ENCODE measurements at regions not wholly inside any gene's neighbourhood (a gene's known extent, or its start where the extent isn't known, plus 50 kb on each side); places are given as distances from the start of the nearest gene placed in this dataset.

DNA sequence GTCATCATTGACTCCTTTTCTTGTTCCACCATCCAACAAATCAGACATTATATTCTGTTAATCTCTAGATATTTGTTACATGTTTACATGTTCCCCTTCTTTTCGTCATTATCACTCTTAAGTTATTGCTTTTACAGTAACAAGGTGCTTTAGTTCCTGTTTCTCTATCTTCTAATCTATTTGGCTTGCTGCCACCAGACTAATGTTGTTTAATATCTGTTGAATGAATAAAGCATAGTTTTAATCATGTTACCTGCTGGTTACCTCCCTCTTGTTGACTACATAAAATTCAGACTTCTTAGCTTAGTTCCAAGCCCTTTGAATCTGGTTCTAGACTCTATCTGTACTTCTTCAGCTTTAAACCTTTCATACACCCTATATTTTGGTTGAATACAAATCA, 129.8 kb upstream of the TRIM2 start:
- H3K4me3 Mint-ChIP-seq: no peak overlapping the region
- Histone ChIP-seq H3K27me3 (no peaks in the 10 kb centered on the region), H3K9ac (no peak overlapping the region), H3K4me1 (peaks cover 31% of the 10 kb centered on the region), H3K9me3 (ENCODE audit: low read depth) (no peaks in the 10 kb centered on the region), H3K79me2 (ENCODE audit: low read depth) (no peaks in the 10 kb centered on the region), H3K4me3 (no peak overlapping the region), H3F3A (ENCODE audit: low read depth) (peaks cover 18% of the 10 kb centered on the region), H3K4me2 (no peak overlapping the region), H3K36me3 (no peaks in the 10 kb centered on the region), H3K27ac (no peak overlapping the region), H4K20me1 (ENCODE audit: low read depth) (no peaks in the 10 kb centered on the region), H2AFZ (replicated peaks) (no peak overlapping the region)
- H3K27me3 Mint-ChIP-seq (ENCODE audit: insufficient read depth, low read depth): peaks cover 11% of the 10 kb centered on the region
- H3K36me3 Mint-ChIP-seq: peaks cover 2% of the 10 kb centered on the region
- TF ChIP-seq EZH2phosphoT487 (IDR thresholded peaks at IDR 0.05) (no peak), EZH2 (IDR thresholded peaks at IDR 0.05) (no peak), CTCF (IDR thresholded peaks at IDR 0.05) (no peak)
- H3K9me3 Mint-ChIP-seq: peaks cover 10% of the 10 kb centered on the region
- no peak overlapping the region for H3K27ac Mint-ChIP-seq
- no peak for DNase-seq (ENCODE audit: low spot score)
- H3K4me1 Mint-ChIP-seq: peaks cover 15% of the 10 kb centered on the region

GRCh38 chr4:153074936-153075630, 129.2 kb upstream of the TRIM2 start:
- Mint-ChIP-seq H3K4me3 (no peak overlapping the region), H3K36me3 (peaks cover 2% of the 10 kb centered on the region), H3K27ac (no peak overlapping the region), H3K4me1 (peaks cover 21% of the 10 kb centered on the region), H3K27me3 (ENCODE audit: insufficient read depth, low read depth) (peaks cover 11% of the 10 kb centered on the region), H3K9me3 (peaks cover 10% of the 10 kb centered on the region)
- no peak overlapping the region for H2AFZ ChIP-seq (replicated peaks)
- peak overlapping the region; percentile 89 for H3K27ac ChIP-seq
- H3K27me3 ChIP-seq: no peaks in the 10 kb centered on the region
- peaks cover 18% of the 10 kb centered on the region for H3F3A ChIP-seq (ENCODE audit: low read depth)
- H3K4me2 ChIP-seq: peak overlapping the region; percentile 59
- no peaks in the 10 kb centered on the region for H3K79me2 ChIP-seq (ENCODE audit: low read depth)
- no peak overlapping the region for H3K4me3 ChIP-seq
- H3K9ac ChIP-seq: no peak overlapping the region
- TF ChIP-seq EZH2 (IDR thresholded peaks at IDR 0.05) (no peak), CTCF (IDR thresholded peaks at IDR 0.05) (no peak), EZH2phosphoT487 (IDR thresholded peaks at IDR 0.05) (no peak)
- no peak for DNase-seq (ENCODE audit: low spot score)
- H4K20me1 ChIP-seq (ENCODE audit: low read depth): no peaks in the 10 kb centered on the region
- H3K36me3 ChIP-seq: no peaks in the 10 kb centered on the region
- peaks cover 31% of the 10 kb centered on the region for H3K4me1 ChIP-seq
- H3K9me3 ChIP-seq (ENCODE audit: low read depth): no peaks in the 10 kb centered on the region

DNA sequence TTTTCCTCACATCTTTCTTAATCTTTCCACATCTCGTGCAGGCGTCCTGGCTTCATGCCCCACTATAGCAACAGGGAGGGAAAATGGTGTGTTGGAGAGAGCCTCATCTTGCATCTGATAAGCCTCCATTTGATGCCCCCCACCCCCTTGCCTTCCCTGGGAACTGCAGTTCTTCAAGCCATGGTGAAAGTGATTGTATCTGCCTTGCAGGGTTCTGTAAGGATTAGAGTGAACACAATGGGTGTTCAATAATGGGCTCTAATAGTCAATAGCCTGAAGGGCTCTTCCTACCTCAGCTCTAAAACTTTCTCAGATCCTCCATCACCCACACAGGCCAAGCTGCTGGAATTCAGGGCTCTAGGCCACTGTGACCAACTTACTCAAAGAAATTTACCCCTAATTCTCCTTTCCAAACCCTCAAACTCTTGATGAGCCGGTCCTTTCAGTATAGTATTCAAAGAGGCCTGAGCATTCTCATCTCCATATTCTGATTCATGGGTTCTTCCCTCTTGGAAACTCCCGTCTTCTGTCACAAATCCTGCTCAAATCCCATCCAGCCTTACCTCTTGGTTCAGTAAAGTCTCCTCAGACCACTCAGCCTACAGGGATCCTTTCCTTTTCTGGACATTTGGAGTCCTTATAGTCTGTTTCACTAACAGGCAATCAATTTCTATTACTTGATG, 128.3 kb upstream of the TRIM2 start:
- Histone ChIP-seq H3K4me1 (peaks cover 31% of the 10 kb centered on the region), H3K27me3 (no peaks in the 10 kb centered on the region), H3K4me3 (no peak overlapping the region), H3K27ac (peak overlapping the region; percentile 89), H3F3A (ENCODE audit: low read depth) (peaks cover 18% of the 10 kb centered on the region), H3K4me2 (peak overlapping the region; percentile 59), H4K20me1 (ENCODE audit: low read depth) (no peaks in the 10 kb centered on the region), H2AFZ (replicated peaks) (no peak overlapping the region), H3K36me3 (no peaks in the 10 kb centered on the region), H3K9ac (no peak overlapping the region), H3K9me3 (ENCODE audit: low read depth) (no peaks in the 10 kb centered on the region), H3K79me2 (ENCODE audit: low read depth) (no peaks in the 10 kb centered on the region)
- TF ChIP-seq CTCF (IDR thresholded peaks at IDR 0.05): no peak
- Mint-ChIP-seq H3K4me1 (peaks cover 23% of the 10 kb centered on the region), H3K27me3 (ENCODE audit: insufficient read depth, low read depth) (peaks cover 11% of the 10 kb centered on the region), H3K4me3 (no peak overlapping the region), H3K9me3 (peaks cover 10% of the 10 kb centered on the region), H3K36me3 (peaks cover 2% of the 10 kb centered on the region), H3K27ac (no peak overlapping the region)
- peak; percentile 76 for DNase-seq (ENCODE audit: low spot score)

Measured in neural progenitor cell (in vitro differentiated cells).